ENCODE measurements at regions not wholly inside any gene's neighbourhood (a gene's known extent, or its start where the extent isn't known, plus 50 kb on each side); places are given as distances from the start of the nearest gene placed in this dataset.

DNA sequence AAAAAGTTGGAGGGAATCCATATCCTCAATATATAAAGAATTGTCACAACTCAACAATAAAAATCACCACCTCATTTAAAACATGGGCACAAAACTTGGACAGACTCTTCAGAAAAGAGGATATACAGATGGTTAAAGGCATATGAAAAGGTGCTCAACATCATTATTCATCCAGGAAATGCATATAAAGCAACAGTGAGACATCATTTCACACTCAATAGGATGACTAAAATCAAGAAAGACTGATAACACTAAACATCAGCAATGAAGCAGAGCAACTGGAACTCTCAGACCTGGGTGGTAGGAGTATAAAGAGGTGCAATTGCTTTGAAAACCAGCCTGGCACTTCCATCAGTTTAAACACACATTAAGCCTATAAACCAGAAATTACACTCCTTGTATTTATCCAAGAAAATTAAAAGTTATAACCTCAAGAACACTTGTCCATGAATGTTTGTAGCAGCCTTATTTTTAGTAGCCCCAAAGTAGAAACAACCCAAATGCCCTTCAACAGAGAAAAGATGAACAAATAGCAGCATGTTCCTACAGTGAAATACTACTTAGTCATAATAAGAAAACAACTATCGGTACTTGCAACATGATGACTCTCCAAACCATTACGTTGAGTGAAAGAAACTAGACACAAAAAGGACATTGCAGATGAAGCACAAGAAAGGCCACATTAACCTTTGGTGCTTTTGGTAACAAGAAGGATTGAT is 79.1 kb upstream of the TANC1 start:
- no peaks in the 10 kb centered on the region for H3K9me3 ChIP-seq (ENCODE audit: severe bottlenecking)
- DNase-seq, result no peak
- H3K27ac ChIP-seq, result no peak overlapping the region
- H3K27me3 ChIP-seq (ENCODE audit: insufficient read depth, low read depth, severe bottlenecking), result no peaks in the 10 kb centered on the region
- no peak overlapping the region for H3K4me3 ChIP-seq (ENCODE audit: low read depth, low read length)
- TF ChIP-seq CTCF (IDR thresholded peaks at IDR 0.05; ENCODE audit: low read depth, low read length), result no peak
- no peaks in the 10 kb centered on the region for H3K36me3 ChIP-seq

DNA sequence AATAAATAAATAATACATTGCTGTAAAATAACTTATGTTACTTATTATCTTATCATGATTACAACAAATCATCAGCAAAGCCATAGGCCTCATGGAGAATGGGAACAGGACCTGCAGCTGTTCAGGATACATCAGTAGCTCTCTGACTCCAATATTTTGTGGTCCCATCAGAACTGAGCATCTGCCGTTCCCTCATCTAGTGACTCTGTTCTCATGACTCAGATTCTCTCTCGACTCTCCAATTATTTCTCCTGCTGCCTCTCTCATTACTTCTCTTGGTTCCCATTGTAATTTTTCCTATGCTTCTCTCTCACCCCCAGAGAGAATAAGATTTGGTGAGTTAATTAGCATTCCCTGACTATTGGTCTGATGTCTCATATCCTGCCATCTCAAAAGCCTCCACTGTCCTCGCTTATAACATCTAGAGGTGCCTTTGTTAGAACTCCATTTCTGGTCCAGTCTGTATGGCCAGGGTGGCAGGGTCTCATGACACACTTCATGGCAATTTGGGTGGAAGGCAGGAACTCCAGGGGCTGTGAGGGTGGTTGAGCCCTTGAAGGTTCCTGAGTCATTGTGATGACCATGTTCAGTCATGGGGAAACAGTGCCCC is 78.0 kb upstream of the TANC1 start:
- no peaks in the 10 kb centered on the region for H3K9me3 ChIP-seq (ENCODE audit: severe bottlenecking)
- no peak for TF ChIP-seq CTCF (IDR thresholded peaks at IDR 0.05; ENCODE audit: low read depth, low read length)
- no peaks in the 10 kb centered on the region for H3K36me3 ChIP-seq
- no peaks in the 10 kb centered on the region for H3K27me3 ChIP-seq (ENCODE audit: insufficient read depth, low read depth, severe bottlenecking)
- DNase-seq, result no peak
- H3K4me3 ChIP-seq (ENCODE audit: low read depth, low read length), result no peak overlapping the region
- H3K27ac ChIP-seq, result no peak overlapping the region

- peak; percentile 92 for DNase-seq
- no peak for TF ChIP-seq CTCF (IDR thresholded peaks at IDR 0.05; ENCODE audit: low read depth, low read length)
- peak overlapping the region; percentile 92 for H3K27ac ChIP-seq
- H3K36me3 ChIP-seq, result no peaks in the 10 kb centered on the region
- no peaks in the 10 kb centered on the region for H3K27me3 ChIP-seq (ENCODE audit: insufficient read depth, low read depth, severe bottlenecking)
- H3K9me3 ChIP-seq (ENCODE audit: severe bottlenecking), result no peaks in the 10 kb centered on the region
- H3K4me3 ChIP-seq (ENCODE audit: low read depth, low read length), result peak overlapping the region; percentile 10; the same call in 1 of the 2 replicates
Observed at GRCh38 chr2:158893026-158893425, 75.4 kb upstream of the TANC1 start.

GRCh38 chr2:158893474-158893873 is 75.0 kb upstream of the TANC1 start:
- Histone ChIP-seq H3K27me3 (ENCODE audit: insufficient read depth, low read depth, severe bottlenecking) (no peaks in the 10 kb centered on the region), H3K4me3 (ENCODE audit: low read depth, low read length) (no peak overlapping the region), H3K27ac (peak overlapping the region; percentile 92), H3K9me3 (ENCODE audit: severe bottlenecking) (no peaks in the 10 kb centered on the region), H3K36me3 (no peaks in the 10 kb centered on the region)
- no peak for TF ChIP-seq CTCF (IDR thresholded peaks at IDR 0.05; ENCODE audit: low read depth, low read length)
- DNase-seq, result no peak

DNA sequence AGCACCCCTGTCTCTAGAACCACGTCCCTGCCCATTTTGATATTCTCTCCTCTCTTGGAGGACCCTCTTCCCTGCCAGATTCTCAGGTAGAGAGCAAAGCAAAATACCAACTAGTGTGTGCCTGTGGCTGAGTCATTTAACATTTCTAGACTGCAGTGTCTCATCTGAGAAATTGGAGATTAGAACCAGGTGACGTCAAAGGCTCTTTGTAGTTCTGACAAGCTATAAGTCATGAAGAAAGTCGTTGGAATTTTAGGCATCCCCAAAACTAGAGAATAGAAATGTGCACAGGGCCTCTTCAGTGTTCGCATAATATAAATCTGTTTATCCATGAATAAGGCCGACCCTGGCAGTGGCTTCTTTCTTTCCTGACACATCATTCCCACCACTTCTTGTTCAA is 74.4 kb upstream of the TANC1 start:
- Histone ChIP-seq H3K27ac (peak overlapping the region; percentile 92), H3K4me3 (ENCODE audit: low read depth, low read length) (no peak overlapping the region), H3K27me3 (ENCODE audit: insufficient read depth, low read depth, severe bottlenecking) (no peaks in the 10 kb centered on the region), H3K36me3 (no peaks in the 10 kb centered on the region), H3K9me3 (ENCODE audit: severe bottlenecking) (no peaks in the 10 kb centered on the region)
- no peak for TF ChIP-seq CTCF (IDR thresholded peaks at IDR 0.05; ENCODE audit: low read depth, low read length)
- no peak for DNase-seq

Data from WERI-Rb-1 (cell line).